ENCODE measurements at regions not wholly inside any gene's neighbourhood (a gene's known extent, or its start where the extent isn't known, plus 50 kb on each side); places are given as distances from the start of the nearest gene placed in this dataset.

DNA sequence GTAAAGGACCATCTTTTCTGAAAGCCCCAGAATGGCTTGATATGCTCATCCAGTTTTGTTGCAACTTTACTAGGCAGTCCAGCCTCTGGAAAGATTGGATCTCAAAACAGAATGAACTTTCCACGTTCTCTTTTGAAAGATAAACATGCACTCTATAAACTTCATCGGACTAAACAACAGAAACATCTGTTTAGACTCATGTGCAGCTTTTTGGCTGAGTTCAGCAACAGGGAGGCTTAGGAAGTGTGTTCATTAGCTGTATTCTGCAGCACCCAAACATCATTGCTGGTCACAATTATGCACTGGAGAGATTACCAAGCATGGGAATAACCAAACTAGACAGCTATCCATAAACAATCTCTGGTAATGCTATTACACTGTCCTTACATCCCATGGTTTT is 180.5 kb downstream of the TENT5A start:
- H3K27ac ChIP-seq = peak overlapping the region; percentile 42

DNA sequence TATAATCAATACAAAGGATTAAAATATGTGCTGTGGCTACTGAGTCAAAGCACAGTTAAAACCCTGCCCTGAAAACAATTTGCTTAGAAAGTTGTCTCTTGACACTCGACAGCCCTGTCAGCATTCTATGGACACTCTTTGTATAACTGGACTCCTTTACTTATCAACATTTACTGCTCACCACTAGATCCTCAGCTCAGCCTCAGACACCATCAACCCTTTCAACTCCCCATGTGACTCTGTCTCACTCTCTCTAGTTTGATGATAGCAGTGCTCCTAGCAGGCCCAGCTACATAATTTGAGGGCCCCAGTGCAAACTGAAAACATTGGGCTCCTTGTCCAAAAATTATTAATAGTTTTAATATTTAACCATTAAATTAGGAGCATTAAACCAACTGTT is 181.8 kb downstream of the TENT5A start:
- Histone ChIP-seq H3K79me2 (no peaks in the 10 kb centered on the region), H3K9me2 (replicated peaks; ENCODE audit: insufficient read depth) (no peaks in the 10 kb centered on the region), H4K20me1 (ENCODE audit: insufficient read depth, poor library complexity, severe bottlenecking) (no peaks in the 10 kb centered on the region), H3K27me3 (no peaks in the 10 kb centered on the region), H3K4me2 (no peak overlapping the region), H3K9me3 (ENCODE audit: low read depth) (no peaks in the 10 kb centered on the region), H3K4me3 (no peak overlapping the region), H2AFZ (no peak overlapping the region), H3K4me1 (ENCODE audit: insufficient read depth) (no peaks in the 10 kb centered on the region), H3K36me3 (replicated peaks; ENCODE audit: insufficient read depth, low read depth) (no peaks in the 10 kb centered on the region), H3K27ac (no peak overlapping the region)
- DNase-seq (ENCODE audit: low spot score) = no peak
- WGBS (ENCODE audit: low lambda C conversion rate, missing lambda C conversion rate) = 75% methylated on average over 1 of the region's 1 CpG
- TF ChIP-seq EZH2 (IDR thresholded peaks at IDR 0.05; ENCODE audit: borderline replicate concordance) (no peak), EZH2phosphoT487 (IDR thresholded peaks at IDR 0.05; ENCODE audit: low read depth, severe bottlenecking, unreplicated experiment) (no peak)
- TF ChIP-seq, protein P1, sequence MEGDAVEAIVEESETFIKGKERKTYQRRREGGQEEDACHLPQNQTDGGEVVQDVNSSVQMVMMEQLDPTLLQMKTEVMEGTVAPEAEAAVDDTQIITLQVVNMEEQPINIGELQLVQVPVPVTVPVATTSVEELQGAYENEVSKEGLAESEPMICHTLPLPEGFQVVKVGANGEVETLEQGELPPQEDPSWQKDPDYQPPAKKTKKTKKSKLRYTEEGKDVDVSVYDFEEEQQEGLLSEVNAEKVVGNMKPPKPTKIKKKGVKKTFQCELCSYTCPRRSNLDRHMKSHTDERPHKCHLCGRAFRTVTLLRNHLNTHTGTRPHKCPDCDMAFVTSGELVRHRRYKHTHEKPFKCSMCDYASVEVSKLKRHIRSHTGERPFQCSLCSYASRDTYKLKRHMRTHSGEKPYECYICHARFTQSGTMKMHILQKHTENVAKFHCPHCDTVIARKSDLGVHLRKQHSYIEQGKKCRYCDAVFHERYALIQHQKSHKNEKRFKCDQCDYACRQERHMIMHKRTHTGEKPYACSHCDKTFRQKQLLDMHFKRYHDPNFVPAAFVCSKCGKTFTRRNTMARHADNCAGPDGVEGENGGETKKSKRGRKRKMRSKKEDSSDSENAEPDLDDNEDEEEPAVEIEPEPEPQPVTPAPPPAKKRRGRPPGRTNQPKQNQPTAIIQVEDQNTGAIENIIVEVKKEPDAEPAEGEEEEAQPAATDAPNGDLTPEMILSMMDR (IDR thresholded peaks at IDR 0.05; ENCODE audit: poor library complexity) = no peak

More for the DNA sequence above, 180.5 kb downstream of the TENT5A start:
- Histone ChIP-seq H2AFZ (no peak overlapping the region), H3K36me3 (replicated peaks; ENCODE audit: insufficient read depth, low read depth) (no peaks in the 10 kb centered on the region), H3K27me3 (no peaks in the 10 kb centered on the region), H3K4me2 (peak overlapping the region; percentile 23), H3K9me3 (ENCODE audit: low read depth) (no peaks in the 10 kb centered on the region), H4K20me1 (ENCODE audit: insufficient read depth, poor library complexity, severe bottlenecking) (no peaks in the 10 kb centered on the region), H3K79me2 (no peaks in the 10 kb centered on the region), H3K4me3 (no peak overlapping the region), H3K9me2 (replicated peaks; ENCODE audit: insufficient read depth) (no peaks in the 10 kb centered on the region), H3K4me1 (ENCODE audit: insufficient read depth) (no peaks in the 10 kb centered on the region)
- WGBS (ENCODE audit: low lambda C conversion rate, missing lambda C conversion rate) = 37% methylated on average over 2 of the region's 2 CpGs
- no peak for TF ChIP-seq EZH2 (IDR thresholded peaks at IDR 0.05; ENCODE audit: borderline replicate concordance)
- no peak for TF ChIP-seq EZH2phosphoT487 (IDR thresholded peaks at IDR 0.05; ENCODE audit: low read depth, severe bottlenecking, unreplicated experiment)
- TF ChIP-seq, protein P1 (IDR thresholded peaks at IDR 0.05; ENCODE audit: poor library complexity) = no peak
- peak; percentile 26 for DNase-seq (ENCODE audit: low spot score)

DNA sequence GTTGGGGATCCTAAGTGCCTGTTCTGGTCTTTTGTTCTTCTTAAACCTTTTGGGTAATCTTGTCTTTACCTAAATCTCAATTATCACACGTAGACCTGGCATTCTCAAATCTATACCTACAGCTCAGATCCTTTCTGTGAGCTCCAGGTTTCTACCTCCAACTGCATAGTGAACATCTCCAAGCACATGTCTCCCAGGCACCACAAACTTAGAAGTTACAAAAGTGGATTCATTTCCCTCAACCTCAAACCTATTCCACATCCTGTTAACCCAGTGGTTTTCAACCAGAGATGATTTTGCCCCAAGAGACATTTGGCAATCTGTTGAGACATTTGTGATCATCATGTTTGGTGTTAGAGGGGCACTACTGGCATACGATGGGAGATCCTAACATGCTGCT is 183.5 kb downstream of the TENT5A start:
- 96% methylated on average over 2 of the region's 2 CpGs for WGBS (ENCODE audit: low lambda C conversion rate, missing lambda C conversion rate)

More for the DNA sequence above, 183.5 kb downstream of the TENT5A start:
- H3K9me3 ChIP-seq (ENCODE audit: low read depth) = no peaks in the 10 kb centered on the region
- H4K20me1 ChIP-seq (ENCODE audit: insufficient read depth, poor library complexity, severe bottlenecking) = no peaks in the 10 kb centered on the region
- no peak overlapping the region for H3K4me3 ChIP-seq
- no peak overlapping the region for H3K4me2 ChIP-seq
- DNase-seq (ENCODE audit: low spot score) = no peak
- TF ChIP-seq EZH2 (IDR thresholded peaks at IDR 0.05; ENCODE audit: borderline replicate concordance) (no peak), EZH2phosphoT487 (IDR thresholded peaks at IDR 0.05; ENCODE audit: low read depth, severe bottlenecking, unreplicated experiment) (no peak)
- TF ChIP-seq, protein P1 (IDR thresholded peaks at IDR 0.05; ENCODE audit: poor library complexity) = no peak
- H3K27me3 ChIP-seq = no peaks in the 10 kb centered on the region
- no peaks in the 10 kb centered on the region for H3K4me1 ChIP-seq (ENCODE audit: insufficient read depth)
- no peaks in the 10 kb centered on the region for H3K36me3 ChIP-seq (replicated peaks; ENCODE audit: insufficient read depth, low read depth)
- no peak overlapping the region for H2AFZ ChIP-seq
- no peaks in the 10 kb centered on the region for H3K9me2 ChIP-seq (replicated peaks; ENCODE audit: insufficient read depth)
- H3K79me2 ChIP-seq = no peaks in the 10 kb centered on the region
- H3K27ac ChIP-seq = no peak overlapping the region

Measured in hepatocyte (in vitro differentiated cells).